ENCODE measurements at regions not wholly inside any gene's neighbourhood (a gene's known extent, or its start where the extent isn't known, plus 50 kb on each side); places are given as distances from the start of the nearest gene placed in this dataset.

GRCh38 chr6:144936764-144937163 is 651.6 kb downstream of the UTRN start:
- DNase-seq (ENCODE audit: low read depth), result no peak

DNA sequence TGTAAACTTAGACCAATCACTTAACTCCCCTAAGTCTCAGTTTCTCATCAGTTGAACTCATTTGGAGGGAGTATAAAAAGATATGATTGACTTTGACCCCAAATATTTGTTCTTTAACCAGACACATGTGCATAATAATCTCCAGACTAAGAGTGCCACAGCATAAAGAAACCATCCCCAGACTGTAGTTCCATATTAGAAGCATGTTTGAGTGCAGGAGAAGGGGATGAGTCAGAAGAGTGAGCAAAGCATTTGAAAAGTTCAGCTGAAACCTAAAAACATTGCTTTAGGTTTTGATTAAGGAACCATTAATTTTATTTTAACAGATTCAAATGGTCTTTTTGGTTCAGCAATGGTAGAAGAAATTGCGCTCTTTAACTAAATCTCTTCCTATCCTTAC is 654.8 kb downstream of the UTRN start:
- TF ChIP-seq, protein P1, sequence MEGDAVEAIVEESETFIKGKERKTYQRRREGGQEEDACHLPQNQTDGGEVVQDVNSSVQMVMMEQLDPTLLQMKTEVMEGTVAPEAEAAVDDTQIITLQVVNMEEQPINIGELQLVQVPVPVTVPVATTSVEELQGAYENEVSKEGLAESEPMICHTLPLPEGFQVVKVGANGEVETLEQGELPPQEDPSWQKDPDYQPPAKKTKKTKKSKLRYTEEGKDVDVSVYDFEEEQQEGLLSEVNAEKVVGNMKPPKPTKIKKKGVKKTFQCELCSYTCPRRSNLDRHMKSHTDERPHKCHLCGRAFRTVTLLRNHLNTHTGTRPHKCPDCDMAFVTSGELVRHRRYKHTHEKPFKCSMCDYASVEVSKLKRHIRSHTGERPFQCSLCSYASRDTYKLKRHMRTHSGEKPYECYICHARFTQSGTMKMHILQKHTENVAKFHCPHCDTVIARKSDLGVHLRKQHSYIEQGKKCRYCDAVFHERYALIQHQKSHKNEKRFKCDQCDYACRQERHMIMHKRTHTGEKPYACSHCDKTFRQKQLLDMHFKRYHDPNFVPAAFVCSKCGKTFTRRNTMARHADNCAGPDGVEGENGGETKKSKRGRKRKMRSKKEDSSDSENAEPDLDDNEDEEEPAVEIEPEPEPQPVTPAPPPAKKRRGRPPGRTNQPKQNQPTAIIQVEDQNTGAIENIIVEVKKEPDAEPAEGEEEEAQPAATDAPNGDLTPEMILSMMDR (IDR thresholded peaks at IDR 0.05; ENCODE audit: insufficient read depth, low read length), result no peak
- DNase-seq (ENCODE audit: low read depth), result no peak
- no peak overlapping the region for H3K4me3 ChIP-seq (ENCODE audit: low read depth, low read length)

More at GRCh38 chr6:144936764-144937163, 651.6 kb downstream of the UTRN start:
- TF ChIP-seq, protein P1 (IDR thresholded peaks at IDR 0.05; ENCODE audit: insufficient read depth, low read length), result no peak
- H3K4me3 ChIP-seq (ENCODE audit: low read depth, low read length), result no peak overlapping the region

- H3K4me3 ChIP-seq (ENCODE audit: low read depth, low read length), result no peak overlapping the region
- TF ChIP-seq, protein P1 (IDR thresholded peaks at IDR 0.05; ENCODE audit: insufficient read depth, low read length), result no peak
- DNase-seq (ENCODE audit: low read depth), result no peak
These were observed 659.0 kb downstream of the UTRN start for GRCh38 chr6:144944106-144944505.

GRCh38 chr6:144947398-144947976 is 662.4 kb downstream of the UTRN start:
- H3K4me3 ChIP-seq (ENCODE audit: low read depth, low read length), result no peak overlapping the region
- TF ChIP-seq, protein P1 (IDR thresholded peaks at IDR 0.05; ENCODE audit: insufficient read depth, low read length), result no peak
- no peak for DNase-seq (ENCODE audit: low read depth)

- DNase-seq (ENCODE audit: low read depth), result no peak
- no peak overlapping the region for H3K4me3 ChIP-seq (ENCODE audit: low read depth, low read length)
- TF ChIP-seq, protein P1 (IDR thresholded peaks at IDR 0.05; ENCODE audit: insufficient read depth, low read length), result no peak
These were observed 666.7 kb downstream of the UTRN start for GRCh38 chr6:144951730-144952437.

DNA sequence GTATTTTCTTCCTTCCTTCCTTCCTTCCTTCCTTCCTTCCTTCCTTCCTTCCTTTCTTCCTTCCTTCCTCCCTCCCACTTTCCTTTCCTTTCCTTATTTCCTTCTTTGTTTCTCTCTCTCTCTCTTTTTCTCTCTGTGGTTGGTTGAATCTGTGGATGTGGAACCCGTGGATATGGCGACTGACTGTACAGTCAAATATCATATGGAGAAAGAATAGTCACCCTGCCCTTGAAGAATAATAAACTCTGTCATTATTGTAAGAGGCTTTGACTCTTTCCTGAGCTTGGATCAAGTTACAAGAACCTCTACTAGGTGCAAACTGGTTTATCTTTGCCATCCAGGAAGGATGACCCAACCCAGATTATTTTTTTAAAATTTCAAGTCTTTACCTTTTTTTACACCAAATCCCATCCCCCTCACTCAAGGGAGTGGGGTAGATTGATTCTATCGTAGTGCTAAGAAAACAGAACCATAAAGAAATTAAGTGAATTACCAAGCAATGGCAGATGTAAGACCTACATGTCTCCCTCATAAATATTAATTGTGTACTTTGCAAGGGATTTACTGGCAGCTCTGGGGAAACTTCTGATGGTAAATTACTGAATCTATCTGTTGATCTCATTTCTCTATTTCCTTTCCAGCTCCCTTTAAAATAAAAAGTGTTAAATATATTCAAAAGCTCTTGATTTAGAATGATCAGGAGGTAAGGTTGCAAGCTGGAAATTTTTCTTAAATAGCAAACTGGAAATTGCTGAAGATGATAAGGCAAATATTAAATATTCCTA is 667.5 kb downstream of the UTRN start:
- TF ChIP-seq, protein P1 (IDR thresholded peaks at IDR 0.05; ENCODE audit: insufficient read depth, low read length), result no peak
- no peak overlapping the region for H3K4me3 ChIP-seq (ENCODE audit: low read depth, low read length)
- DNase-seq (ENCODE audit: low read depth), result no peak

Measured in fibroblast of the aortic adventitia (primary cell).